ENCODE measurements at regions not wholly inside any gene's neighbourhood (a gene's known extent, or its start where the extent isn't known, plus 50 kb on each side); places are given as distances from the start of the nearest gene placed in this dataset.

DNA sequence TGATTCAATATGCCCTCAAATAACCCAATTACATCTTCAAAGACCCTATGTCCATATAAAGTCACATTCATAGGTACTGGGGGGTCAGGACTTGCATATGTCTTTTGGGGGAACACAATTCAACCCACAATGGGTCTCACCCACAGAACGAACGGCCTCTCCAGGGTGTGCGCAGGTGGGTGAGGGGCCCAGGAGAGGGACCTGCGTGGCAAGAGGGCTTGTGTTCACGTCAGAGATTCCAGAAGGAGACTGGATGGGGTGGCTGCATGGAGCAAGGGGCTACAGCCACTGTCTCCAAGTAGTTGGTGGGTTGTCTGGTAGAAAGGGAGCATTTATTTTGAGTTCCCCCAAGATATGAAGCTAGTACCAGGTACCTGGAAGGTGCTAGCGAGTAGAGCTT, 212.2 kb downstream of the SEC14L1 start:
- no peak for TF ChIP-seq EZH2 (IDR thresholded peaks at IDR 0.05; ENCODE audit: low read depth, low read length, severe bottlenecking)
- TF ChIP-seq ZNF274 (IDR thresholded peaks at IDR 0.05; ENCODE audit: borderline replicate concordance, extremely low read depth, low read length): no peak
- TF ChIP-seq CHD2 (IDR thresholded peaks at IDR 0.05; ENCODE audit: low read length): no peak
- TF ChIP-seq RFX5 (IDR thresholded peaks at IDR 0.05; ENCODE audit: borderline replicate concordance, low read depth, low read length): no peak
- no peak for TF ChIP-seq SIN3A (conservative IDR thresholded peaks at IDR 0.05 in 1 of 2, IDR thresholded peaks at IDR 0.05 in 1 of 2; ENCODE audit: low read depth in 1 of 2, low read length in 2 of 2)
- TF ChIP-seq CTCF (IDR thresholded peaks at IDR 0.05; ENCODE audit: control extremely low read depth in 1 of 3, insufficient read depth in 1 of 3, low read depth in 1 of 3, low read length in 3 of 3): no peak
- no peak for TF ChIP-seq CBX5 (IDR thresholded peaks at IDR 0.05; ENCODE audit: low read depth, low read length)
